ENCODE measurements at regions not wholly inside any gene's neighbourhood (a gene's known extent, or its start where the extent isn't known, plus 50 kb on each side); places are given as distances from the start of the nearest gene placed in this dataset.

DNA sequence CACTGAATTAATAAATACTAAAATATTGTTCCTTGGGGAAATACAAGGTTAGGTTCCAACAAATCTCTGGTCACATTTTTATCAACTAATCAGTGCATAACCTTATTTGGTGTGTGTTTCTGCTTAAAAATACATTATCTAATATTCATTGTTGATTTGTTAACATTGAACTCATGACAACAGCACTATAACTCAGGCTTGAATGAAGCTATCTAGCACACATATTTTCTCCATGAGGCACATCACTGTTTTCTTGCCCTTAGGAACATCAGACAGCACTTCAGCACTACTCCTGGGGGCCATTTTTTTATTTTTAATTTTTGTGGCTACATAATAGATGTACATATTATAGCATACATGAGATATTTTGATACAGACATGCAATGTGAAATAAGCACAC, 277.2 kb upstream of the NT5E start:
- POLR2A ChIA-PET, result no interaction called here
- TF ChIP-seq SIN3A (IDR thresholded peaks at IDR 0.05; ENCODE audit: borderline replicate concordance, insufficient read depth, low read depth, low read length) (no peak), TCF7L2 (IDR thresholded peaks at IDR 0.05; ENCODE audit: low read depth, low read length) (no peak), POLR2AphosphoS5 (IDR thresholded peaks at IDR 0.05; ENCODE audit: low read depth, low read length) (no peak)
- TF ChIP-seq, protein P1, sequence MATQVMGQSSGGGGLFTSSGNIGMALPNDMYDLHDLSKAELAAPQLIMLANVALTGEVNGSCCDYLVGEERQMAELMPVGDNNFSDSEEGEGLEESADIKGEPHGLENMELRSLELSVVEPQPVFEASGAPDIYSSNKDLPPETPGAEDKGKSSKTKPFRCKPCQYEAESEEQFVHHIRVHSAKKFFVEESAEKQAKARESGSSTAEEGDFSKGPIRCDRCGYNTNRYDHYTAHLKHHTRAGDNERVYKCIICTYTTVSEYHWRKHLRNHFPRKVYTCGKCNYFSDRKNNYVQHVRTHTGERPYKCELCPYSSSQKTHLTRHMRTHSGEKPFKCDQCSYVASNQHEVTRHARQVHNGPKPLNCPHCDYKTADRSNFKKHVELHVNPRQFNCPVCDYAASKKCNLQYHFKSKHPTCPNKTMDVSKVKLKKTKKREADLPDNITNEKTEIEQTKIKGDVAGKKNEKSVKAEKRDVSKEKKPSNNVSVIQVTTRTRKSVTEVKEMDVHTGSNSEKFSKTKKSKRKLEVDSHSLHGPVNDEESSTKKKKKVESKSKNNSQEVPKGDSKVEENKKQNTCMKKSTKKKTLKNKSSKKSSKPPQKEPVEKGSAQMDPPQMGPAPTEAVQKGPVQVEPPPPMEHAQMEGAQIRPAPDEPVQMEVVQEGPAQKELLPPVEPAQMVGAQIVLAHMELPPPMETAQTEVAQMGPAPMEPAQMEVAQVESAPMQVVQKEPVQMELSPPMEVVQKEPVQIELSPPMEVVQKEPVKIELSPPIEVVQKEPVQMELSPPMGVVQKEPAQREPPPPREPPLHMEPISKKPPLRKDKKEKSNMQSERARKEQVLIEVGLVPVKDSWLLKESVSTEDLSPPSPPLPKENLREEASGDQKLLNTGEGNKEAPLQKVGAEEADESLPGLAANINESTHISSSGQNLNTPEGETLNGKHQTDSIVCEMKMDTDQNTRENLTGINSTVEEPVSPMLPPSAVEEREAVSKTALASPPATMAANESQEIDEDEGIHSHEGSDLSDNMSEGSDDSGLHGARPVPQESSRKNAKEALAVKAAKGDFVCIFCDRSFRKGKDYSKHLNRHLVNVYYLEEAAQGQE (IDR thresholded peaks at IDR 0.05; ENCODE audit: insufficient read depth in 1 of 2, low read depth in 2 of 2, low read length in 1 of 2), result no peak
- TF ChIP-seq, protein P2, sequence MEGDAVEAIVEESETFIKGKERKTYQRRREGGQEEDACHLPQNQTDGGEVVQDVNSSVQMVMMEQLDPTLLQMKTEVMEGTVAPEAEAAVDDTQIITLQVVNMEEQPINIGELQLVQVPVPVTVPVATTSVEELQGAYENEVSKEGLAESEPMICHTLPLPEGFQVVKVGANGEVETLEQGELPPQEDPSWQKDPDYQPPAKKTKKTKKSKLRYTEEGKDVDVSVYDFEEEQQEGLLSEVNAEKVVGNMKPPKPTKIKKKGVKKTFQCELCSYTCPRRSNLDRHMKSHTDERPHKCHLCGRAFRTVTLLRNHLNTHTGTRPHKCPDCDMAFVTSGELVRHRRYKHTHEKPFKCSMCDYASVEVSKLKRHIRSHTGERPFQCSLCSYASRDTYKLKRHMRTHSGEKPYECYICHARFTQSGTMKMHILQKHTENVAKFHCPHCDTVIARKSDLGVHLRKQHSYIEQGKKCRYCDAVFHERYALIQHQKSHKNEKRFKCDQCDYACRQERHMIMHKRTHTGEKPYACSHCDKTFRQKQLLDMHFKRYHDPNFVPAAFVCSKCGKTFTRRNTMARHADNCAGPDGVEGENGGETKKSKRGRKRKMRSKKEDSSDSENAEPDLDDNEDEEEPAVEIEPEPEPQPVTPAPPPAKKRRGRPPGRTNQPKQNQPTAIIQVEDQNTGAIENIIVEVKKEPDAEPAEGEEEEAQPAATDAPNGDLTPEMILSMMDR (IDR thresholded peaks at IDR 0.05), result no peak
- Histone ChIP-seq H3K36me3 (ENCODE audit: control insufficient read depth, insufficient read depth, low read length) (no peaks in the 10 kb centered on the region; the same call in 1 of the 2 replicates), H3K27ac (ENCODE audit: low read length) (no peak overlapping the region), H3K4me1 (ENCODE audit: control insufficient read depth, insufficient read depth, low read length) (no peaks in the 10 kb centered on the region), H3K27me3 (ENCODE audit: control insufficient read depth, insufficient read depth, low read length) (no peaks in the 10 kb centered on the region), H3K9me3 (ENCODE audit: control insufficient read depth, insufficient read depth, low read depth, low read length) (no peaks in the 10 kb centered on the region), H3K4me3 (ENCODE audit: low read depth in 2 of 2, low read length in 2 of 2) (no peak overlapping the region)
- CTCF ChIA-PET, result no interaction called here
- in situ Hi-C loops (cut with HindIII; ENCODE audit: low pct_unique_long_range_greater_than_20kb, low sequenced_read_pairs), result no loop called here
- no TSS peak for BruUV-seq (replicated peaks)
- intact Hi-C loops (cut with micrococcal nuclease; ENCODE audit: unreplicated experiment), result no loop called here
- ATAC-seq, result no peak
- DNase-seq (ENCODE audit: low read depth, low spot score), result no peak

DNA sequence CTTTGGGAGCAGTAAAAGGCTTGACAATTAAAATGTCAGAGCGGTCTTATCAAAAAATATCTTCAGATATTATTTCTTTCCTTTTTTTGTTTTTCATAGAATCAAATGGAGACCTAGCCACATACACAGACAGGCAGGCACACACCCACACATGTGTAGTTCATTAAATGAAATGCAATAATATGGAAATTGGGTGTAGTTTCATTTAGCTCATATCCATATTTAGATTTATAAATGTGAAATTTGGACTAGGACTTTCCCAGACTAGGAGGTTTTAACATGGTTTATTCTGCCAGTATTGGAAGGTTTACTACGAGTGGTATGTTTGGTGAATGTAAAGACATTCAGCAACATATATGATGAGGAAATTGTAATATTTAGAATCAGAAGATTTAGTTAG, 277.7 kb upstream of the NT5E start:
- Histone ChIP-seq H3K4me3 (ENCODE audit: low read depth in 2 of 2, low read length in 2 of 2) (no peak overlapping the region), H3K4me1 (ENCODE audit: control insufficient read depth, insufficient read depth, low read length) (no peaks in the 10 kb centered on the region), H3K9me3 (ENCODE audit: control insufficient read depth, insufficient read depth, low read depth, low read length) (no peaks in the 10 kb centered on the region), H3K27me3 (ENCODE audit: control insufficient read depth, insufficient read depth, low read length) (no peaks in the 10 kb centered on the region), H3K27ac (ENCODE audit: low read length) (no peak overlapping the region), H3K36me3 (ENCODE audit: control insufficient read depth, insufficient read depth, low read length) (no peaks in the 10 kb centered on the region; the same call in 1 of the 2 replicates)
- in situ Hi-C loops (cut with HindIII; ENCODE audit: low pct_unique_long_range_greater_than_20kb, low sequenced_read_pairs) (no loop called here), intact Hi-C loops (cut with micrococcal nuclease; ENCODE audit: unreplicated experiment) (no loop called here)
- ATAC-seq (no peak), DNase-seq (ENCODE audit: low read depth, low spot score) (no peak)
- no TSS peak for BruUV-seq (replicated peaks)
- ChIA-PET POLR2A (no interaction called here), CTCF (no interaction called here)
- TF ChIP-seq TCF7L2 (IDR thresholded peaks at IDR 0.05; ENCODE audit: low read depth, low read length) (no peak), POLR2AphosphoS5 (IDR thresholded peaks at IDR 0.05; ENCODE audit: low read depth, low read length) (no peak), SIN3A (IDR thresholded peaks at IDR 0.05; ENCODE audit: borderline replicate concordance, insufficient read depth, low read depth, low read length) (no peak)
- TF ChIP-seq, protein P1 (IDR thresholded peaks at IDR 0.05; ENCODE audit: insufficient read depth in 1 of 2, low read depth in 2 of 2, low read length in 1 of 2), result no peak
- TF ChIP-seq, protein P2 (IDR thresholded peaks at IDR 0.05), result no peak
